Stimulated activated naive CD4-positive, alpha-beta T cell treated with Interleukin-2 at 50 U/mL for 16 hours (primary cell): ENCODE measurements at regions not wholly inside any gene's neighbourhood (a gene's known extent, or its start where the extent isn't known, plus 50 kb on each side); places are given as distances from the start of the nearest gene placed in this dataset.

Source experiments
- DNase-seq: peaks from one replicate; lab custom pipeline; 2025; lab: John Stamatoyannopoulos, UW

DNA sequence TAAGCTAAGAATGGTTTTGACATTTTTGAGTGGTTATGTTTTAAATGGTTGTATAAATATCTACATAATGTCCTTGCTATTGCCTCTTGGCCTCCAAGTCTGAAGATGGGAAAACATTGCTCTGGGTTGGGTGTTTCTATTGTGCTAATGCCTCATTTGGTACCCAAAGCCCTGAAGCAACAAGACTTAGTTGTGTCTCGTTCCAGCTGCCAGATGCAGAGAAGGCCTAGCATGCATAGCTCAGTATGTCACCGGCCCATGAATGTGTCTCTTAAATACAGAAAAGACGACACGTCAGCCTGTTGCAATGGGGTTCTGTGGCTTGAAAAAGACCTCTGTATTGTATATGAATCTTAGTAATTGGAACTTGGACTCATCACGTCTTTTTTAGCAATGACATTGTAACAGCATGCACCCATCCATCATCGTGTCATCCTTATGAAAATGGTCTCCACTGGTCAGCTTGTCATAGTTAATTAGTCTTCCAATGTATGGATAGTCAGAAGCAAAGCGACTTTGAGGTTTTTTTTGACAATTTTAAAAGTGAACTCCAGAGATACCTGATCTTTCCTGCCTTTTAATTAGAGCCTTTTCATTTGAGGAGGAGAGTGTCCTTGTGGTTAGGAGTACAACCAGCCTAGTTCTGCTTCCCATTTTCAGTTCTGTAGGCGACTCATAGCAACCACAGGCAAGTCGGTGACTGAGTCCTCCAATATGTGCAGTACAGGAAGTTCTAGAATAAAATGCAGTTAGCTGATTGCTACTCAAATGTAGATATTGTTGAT lies 126.4 kb upstream of the GATB start:
- DNase-seq: no peak

DNA sequence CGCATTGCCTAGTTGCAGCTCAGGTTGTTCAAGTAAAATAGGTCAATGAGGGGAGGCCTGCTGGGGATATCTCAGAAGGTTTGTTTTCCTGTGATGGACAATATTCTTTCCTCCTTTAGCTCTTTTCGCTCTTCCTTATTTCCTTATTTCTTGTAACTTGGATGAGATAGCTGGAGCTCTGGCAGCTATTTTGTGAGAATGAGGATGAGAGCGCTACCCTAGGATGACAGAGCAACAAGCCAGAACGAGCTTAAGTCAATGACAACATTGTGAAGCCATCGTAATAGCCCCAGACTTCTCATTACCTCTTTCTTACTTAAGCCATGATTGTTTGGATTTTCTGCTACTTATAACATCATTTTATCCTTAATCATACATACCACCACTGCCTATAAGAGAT lies 124.3 kb upstream of the GATB start:
- no peak for DNase-seq

DNA sequence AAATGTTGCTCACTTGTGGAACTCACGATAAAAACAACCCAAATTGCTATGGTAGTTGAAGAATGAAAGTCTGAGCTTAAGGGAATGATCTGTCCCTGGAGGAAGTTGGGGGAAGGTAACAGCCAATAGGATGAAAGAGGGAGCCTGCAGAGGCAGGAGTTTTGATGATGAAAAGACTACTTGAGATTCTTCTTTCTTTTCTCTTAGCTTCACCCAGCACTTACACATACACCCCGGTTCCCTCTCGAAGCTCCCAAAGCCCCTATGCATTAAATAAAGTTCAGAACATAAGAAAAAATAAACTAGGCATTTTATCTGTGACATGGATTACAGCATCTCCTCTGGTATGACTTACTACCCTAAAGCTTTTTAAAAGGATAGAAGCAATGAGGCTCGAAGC lies 122.9 kb upstream of the GATB start:
- no peak for DNase-seq

DNA sequence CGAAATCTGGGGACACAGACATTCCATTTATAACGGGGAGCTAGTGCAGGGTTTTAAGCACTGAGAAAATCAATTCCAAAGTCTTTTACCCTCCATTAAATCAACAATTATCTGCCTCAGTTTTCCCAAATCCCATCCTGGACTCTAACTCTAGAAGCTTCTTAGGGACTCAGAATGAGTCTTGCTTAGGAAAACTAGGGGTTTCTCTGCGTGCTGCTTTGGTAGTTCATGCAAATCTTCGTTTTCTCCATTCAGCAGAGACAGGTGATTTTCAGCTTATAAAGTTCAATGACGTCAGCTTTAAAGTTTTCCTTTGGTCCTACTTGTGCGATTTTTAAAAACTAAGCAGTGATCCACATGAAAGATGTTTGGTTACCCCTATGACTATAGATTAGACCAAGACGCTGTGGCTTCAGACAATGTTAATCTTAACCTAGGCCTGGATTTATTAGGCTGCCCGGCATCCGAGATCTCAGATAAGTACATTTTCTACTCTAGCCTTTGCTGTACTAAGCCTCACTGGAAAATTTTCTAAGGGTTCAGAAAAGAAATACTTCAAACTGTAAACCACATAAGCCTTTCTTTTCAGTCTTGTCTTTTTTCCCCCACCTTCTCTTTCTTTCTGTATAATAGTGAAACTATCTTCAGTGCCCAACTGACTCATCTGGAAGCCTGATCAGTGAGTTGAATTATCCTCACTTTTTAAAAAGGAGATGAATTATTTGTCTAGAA lies 121.4 kb upstream of the GATB start:
- no peak for DNase-seq

DNA sequence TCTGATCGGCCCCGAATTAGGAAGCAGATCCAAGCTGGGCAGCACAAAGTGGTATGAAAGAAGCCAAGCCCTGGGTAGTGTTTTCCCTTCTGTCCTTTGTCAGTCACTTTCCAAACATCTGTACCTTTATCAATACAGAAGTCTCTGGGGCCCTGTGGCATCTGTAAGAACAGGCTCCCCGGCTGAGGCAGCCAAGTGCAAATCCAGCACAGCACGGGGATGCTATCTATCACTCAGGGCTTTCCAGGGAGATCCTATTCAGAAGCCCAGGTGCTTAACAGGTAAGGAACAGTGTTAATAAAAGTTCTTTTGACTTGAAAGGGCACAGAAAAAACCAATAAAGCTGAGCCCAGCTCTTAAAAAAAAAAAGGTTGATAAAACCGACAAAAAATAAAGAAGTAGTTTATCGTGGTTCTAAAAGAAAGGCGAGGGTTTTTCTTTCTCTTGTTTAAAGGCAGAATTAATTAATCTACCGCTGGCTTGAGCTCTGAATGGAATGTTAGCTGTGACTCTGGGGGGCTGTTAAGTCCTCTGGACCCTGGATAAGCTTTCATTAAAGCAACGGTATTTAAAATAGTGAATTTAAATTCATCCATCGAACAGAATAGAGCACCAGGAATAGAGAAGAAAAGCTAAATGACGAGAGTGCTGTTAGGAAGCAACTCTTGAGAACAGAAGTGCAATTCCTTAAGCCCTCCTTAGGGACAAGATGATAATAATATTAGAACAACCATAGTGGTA lies 119.1 kb upstream of the GATB start:
- DNase-seq: no peak

DNA sequence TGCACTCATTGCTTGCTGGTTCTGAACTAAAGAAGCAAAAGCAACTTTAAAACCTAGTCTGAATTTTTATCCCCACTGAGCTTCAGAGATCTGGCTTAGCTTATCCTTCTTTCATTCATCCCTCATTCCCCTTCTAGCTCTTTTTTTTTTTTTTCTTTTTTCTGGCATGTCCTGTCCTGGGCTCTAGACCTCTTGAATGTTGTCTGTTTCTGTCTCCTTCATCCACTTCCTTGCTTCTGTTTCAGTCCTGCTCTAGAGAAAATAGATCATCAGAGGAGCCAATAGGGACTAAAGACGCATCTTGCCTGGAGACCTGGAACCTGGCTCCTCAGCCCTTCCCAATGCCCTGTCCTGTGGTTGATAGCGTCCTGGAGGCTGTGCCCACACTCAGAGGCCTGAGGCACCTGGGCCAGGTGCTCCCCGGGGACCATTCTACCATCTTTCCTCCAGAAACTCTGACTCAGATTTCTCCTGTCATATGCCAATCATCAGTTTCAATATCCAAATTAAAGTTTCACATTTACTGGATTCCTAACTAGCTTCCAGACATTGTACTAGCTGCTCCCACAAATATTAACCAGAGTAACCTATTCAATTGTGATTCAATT lies 115.7 kb upstream of the GATB start:
- no peak for DNase-seq

DNA sequence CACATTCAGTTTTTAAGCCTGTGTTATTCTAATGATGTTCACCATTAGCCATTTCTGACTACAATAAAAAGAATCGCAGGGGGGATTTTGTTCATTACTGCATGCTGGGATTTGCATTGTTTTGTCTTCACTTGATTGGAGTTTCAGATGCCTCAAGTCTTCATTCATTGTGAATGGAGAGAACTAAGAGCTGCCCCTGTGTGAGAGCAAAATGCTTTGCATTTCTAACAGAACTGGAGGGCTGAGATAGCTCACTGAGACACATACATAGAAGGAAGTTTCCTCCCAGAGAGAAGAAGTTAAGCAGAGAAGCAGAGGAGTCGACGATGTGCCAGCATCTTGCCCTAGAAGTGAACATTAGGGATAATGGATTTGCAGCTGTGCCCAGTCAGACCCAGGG lies 113.5 kb upstream of the GATB start:
- DNase-seq: no peak

DNA sequence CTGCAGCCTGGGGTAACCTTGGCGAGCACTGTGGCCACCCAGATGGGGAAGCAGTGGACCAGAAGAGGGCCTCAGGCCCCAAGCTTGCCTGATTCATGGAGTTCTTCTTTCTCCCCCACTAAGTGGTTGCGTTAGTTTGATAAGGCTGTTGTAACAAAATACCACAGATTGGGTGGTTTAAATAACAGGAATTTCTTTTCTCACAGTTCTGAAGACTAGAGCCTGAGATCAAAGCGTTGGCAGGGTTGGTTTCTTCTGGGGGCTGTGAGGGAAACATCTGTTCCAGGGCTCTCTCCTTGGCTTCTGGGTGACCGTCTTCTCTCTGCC lies 105.7 kb upstream of the GATB start:
- no peak for DNase-seq

DNA sequence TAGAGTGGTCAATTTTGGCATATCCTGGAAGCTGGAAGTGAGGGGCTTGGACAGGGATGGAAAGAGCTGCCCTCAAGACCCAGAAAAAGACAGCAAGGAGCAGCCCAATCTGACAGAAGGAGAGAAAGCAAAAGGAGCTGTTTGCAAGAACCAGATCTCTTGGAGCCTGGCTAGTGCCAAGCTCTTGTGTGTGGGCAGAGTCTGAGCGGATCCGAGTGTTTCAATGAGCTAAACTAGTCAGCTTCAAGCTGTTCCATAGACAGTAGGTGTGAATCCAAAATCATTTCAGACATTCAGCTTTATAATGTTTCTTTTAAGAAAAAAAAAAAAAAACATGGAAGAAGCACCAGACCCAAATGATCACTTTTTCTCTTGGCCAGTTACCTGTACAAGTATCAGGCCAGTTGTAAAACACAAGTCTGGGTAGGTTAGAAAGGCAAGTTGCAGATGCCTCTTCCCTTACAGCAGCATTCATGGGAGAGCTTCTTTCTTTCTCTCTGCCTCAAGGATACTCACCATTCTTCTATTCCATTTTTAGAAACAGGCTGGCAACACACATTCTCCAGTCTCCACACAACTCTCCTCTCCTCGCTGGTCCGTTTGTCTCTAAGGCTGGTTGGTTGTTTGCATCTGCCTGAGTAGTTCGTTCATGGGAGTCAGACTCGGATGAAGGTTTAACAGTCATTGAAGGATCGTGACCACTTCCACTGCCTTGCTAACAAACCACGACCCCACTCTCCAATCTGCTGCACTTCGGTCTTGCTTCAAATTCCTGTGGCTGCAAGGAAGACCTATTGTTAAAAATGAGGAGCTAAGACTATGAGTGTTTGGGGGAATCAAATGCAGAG lies 105.2 kb upstream of the GATB start:
- DNase-seq: no peak

DNA sequence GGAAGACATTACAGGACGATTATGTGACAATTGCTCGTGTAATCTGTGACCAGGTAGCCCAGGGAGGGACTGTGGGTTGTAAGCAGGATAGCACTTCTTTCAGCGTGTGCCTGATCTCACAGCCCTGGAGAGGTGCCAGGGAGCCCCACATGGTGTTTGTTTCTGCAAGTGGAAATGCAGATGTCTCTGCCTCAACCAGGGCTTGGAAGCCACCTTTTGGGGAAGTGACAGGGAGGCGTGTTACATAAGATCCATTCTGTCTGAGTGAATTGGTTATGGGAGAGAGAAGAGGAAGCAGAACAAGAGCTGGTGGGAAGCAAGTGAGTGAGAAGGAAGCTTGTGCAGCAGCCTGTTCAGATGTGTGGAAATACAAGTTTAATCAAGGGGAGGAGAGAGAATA lies 104.5 kb upstream of the GATB start:
- no peak for DNase-seq

DNA sequence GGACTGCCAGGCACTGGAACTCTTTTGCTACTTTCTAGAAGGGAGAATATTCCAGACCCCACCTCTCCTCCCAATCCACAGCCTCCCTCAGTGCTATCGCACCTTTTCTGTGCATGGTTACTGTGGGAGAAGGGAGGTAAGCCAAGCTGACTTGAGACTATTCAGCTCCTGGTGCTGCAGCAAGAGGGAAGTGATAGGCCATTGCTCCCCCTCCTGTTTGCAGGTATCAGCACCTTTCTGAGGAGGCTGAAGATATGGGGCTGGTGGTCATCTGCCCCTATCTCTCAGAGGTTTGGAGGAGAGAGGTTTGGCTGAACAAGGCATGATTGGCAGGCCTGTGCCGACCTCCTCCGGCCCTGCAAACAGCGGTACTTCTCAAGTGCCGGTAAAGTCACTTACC lies 103.3 kb upstream of the GATB start:
- no peak for DNase-seq

DNA sequence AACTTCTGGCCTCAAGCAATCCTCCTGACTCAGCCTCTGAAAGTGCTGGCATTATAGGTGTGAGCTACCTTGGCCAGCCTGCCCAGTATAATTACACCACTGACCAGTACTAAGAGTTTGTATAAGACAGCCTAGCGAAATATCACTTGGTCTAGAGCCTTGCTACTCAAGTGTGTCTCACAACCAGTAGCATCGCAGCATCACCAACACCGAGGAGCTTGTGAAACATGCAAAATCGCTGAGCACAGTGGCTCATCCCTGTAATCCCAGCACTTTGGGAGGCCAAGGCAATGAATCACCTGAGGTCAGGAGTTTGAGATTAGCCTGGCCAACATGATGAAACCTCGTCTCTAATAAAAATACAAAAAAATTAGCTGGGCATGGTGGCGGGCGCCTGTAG lies 102.0 kb upstream of the GATB start:
- DNase-seq: no peak

DNA sequence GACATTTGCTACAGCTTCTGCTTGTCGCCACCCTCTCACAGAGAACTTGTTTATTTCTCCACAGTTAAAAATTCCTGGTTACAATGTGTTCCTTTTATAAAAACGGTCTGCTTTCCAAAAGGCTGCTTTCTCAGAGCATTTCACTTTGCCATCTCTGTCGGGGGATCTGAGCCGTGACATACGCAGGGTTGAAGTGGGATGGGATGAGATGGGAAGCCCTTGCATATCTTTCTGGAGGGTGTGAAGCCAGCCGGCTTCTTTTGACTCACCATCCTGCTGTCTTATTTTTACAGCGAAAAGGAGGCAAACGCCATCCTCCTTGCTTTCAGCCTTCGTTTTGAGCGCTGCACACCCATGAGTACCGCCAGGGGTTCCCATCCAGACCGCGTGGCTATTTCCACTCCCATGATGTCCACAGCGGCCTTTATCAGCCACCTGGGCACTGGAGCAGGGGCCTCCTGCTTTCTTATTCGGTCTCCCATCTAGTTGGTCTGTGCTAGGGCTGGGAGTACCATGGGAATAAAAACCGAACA lies 99.8 kb upstream of the GATB start:
- DNase-seq: no peak

DNA sequence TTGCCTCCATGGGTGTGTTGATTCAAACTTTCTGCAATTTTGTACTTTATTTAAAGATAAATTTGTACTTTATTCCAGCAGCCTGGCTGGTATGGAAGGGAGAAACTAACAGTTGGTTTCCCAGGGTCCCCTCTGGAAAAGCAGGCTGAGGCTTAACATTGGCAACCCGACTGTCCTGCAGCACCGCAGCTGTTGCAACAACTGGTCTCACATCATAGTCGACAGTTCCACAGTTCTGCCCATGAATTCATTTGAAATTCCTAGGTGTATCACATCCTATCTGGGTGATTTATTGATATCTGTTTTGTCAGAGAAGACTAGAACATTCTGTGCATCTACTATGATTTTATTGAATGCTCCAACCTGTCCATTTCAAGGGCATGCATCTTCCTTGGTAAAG lies 98.8 kb upstream of the GATB start:
- no peak for DNase-seq

DNA sequence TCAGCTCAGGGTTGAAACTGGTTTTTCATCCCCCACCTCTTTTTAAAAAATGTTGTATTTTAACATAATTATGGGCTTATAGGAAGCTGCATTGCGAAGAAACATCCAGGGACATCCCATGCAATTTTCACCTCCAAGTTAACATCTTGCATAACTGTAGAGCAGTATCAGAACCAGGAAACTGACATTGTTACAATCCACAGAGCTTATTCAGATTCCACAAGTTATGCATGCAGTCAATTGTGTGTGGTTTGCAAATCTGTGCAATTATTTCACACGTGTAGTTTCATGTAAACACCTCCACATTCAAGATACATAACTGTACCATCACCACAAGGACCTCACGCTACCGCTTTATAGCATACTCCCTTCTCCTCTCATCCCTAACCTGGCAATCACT lies 97.5 kb upstream of the GATB start:
- DNase-seq: no peak

DNA sequence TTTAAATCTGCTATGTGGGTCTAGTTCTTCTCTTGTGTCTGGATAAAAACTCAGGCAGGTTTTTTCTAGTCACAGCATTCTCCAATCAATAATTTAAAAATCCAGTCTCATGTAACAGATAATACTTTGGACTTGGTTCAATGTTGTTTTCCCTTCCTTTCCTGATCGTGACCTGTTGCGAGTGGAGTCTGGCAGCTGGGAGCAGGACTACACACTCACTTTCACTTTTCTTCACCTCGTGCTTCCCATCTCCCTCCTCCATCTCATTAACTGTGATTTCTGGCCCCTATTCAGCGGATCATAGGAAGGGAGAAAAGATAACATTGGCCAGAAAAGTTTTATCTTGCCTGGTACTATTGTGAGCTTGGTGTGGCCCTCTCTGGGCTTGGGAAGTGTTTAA lies 96.6 kb upstream of the GATB start:
- no peak for DNase-seq

DNA sequence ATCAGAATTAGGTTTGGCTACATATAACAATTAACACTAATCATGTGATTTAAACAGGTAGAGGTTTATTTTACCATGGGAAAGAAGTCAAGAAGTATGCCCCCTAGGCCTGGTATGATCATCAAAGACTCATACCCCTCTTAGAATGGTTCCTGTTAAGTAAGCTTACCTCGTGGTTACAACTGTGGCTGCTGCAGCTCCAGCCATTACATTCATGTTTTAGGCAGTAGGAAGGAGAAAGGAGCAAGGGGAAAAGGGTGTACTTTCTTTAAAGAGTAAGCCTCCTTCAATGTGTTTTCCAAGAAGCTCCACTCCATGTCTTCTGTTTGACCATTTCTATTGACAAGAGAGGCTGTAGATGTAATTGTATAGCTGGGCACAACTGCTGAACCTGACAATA lies 94.9 kb upstream of the GATB start:
- no peak for DNase-seq

DNA sequence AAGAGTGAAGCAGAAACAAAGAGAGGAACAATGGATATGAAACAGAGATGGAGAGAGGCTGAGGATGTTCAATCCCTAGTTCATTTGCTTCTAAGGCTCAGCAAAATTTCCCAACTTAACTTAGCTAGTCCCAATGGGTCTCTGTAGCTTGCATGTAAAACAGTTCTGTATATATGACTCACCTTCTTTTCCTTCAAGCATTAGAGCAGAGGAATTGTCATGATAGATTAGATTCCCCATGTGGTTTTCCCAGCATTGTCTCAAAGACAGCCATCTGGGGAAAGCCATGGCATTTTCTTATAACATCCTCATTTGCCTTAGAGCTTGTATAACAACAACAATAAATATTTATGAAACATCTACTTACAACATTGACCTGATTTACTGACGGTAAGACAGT lies 93.9 kb upstream of the GATB start:
- DNase-seq: no peak

DNA sequence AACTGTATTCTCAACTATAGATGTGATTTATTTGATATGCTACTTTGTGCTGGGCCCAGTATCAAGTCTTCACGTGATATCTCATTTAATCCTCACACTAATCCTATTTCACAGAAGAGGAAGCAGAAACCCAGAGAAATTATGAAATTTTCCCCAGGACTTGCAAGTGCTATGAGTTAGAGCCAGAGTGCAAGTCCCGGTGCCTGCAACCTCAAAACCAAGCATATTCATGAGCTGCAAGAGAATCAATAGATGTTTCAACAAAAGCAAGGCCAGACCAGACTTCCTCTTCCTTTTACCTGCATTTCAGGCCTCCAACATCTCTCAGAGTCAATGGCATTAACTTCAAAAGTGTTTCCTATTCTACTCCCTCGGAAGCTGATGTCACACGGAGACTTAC lies 92.2 kb upstream of the GATB start:
- no peak for DNase-seq

DNA sequence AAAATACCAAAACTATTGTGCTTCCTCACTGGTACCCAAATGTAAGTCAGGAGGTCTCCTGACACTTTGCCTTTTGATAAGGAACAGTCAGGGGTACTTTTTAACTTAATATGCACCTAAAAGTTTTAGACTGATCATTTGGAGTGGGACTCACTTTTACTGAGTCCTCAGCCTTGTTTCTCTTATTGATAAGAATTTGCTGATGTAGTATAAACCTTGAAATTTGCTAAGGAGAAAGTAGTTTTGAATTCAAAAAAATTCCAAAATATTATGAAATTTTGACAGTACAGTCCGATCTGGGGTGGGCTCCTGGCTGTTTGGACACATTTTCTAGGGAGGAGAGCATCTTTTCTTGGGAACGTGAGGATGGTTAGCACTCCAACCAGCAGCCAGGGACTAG lies 91.4 kb upstream of the GATB start:
- DNase-seq: no peak

DNA sequence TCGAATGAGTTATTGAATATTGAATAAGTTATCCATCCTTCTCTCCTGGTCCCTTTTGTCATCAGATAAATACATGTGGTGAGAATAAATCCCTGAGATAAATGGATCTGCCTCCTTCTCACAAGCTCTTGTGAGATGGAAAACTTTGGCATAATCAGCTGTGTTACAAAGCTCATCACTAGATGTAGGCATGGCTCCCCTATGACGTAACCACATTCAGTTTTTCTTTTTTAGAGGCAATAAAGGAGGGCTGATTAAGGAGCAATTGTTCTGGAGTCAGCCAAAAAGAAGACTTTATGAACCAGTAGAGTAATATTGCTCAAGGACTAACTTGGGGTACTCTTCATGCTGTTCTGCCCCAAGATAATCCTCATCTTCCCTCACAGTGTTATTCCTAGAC lies 90.5 kb upstream of the GATB start:
- DNase-seq: no peak

DNA sequence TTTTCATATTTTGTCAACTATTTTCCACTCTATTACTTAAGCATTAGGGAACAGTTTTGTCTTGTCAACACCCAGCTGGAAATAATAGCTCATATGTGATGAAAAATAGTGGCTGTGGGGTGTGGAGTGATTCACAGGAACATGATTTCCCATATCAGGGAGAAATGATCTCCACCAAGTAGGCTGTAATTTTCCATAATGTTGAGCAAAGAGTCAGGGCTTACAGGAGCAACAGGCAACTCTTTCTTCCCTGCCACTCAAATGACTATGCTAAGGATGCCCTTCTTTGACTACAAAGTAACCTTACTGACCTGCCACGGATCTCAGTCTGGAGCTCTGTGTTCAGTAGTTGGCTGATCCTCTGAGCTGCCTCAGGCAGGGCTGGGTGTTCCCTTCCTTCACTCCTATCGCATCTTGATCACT lies 90.0 kb upstream of the GATB start:
- DNase-seq: no peak
